DMS 273 treated with DMSO at 0.1 percent for 48 hours (cell line): ENCODE measurements at regions not wholly inside any gene's neighbourhood (a gene's known extent, or its start where the extent isn't known, plus 50 kb on each side); places are given as distances from the start of the nearest gene placed in this dataset.

Experiments used
- DNase-seq: peaks from one replicate; lab custom pipeline; 2025; lab: John Stamatoyannopoulos, UW

DNA sequence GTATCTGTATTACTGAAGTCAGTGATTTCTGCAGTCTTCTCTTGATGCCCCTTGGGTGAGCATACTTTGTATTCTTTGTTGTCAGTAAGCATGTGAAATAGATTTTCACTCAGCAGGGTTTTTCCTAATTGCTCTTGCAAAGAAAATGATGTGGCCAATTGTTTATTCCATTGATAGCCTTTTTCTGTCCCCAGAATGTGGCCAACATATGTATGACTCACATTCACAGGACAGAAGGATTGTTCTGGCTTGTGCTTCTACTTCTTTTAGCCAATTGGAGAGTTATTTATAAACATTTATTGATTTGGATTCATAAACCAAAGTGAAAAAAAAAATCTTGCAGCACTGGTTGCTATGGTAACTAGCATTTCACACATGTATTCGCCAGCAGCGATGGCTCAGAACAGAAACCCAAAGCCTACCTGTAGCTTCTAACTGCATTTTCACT is 54.4 kb upstream of the RBM24 start:
- no peak for DNase-seq

DNA sequence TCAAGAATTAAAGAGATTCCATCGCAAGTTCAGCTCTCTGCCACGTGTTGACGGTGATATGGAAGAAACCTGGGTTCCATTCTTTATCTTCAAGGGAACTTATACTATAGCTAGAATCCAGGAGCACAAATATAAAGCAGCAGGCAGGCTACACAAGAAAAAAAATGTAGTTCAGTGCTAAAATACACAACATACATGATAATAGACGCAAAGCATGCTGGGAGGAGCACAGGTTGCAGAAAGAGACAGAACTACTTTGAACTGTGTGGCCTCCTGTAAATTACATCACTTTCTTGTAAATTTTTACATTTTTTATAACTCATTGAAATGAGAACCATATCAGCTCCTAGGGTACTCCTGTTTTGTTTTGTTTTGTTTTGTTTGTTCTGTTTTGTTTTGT is 53.8 kb upstream of the RBM24 start:
- DNase-seq, result no peak
